Keratinocyte (primary cell): ENCODE measurements at regions not wholly inside any gene's neighbourhood (a gene's known extent, or its start where the extent isn't known, plus 50 kb on each side); places are given as distances from the start of the nearest gene placed in this dataset.

Experiments
- DNase-seq: peaks from one replicate; pipeline ENCODE4 v3.0.0-alpha.2; 2011; ENCODE audit warnings: low read depth, missing footprints, low spot score
- FAIRE-seq: peaks from 2 replicates; lab custom pipeline; 2011; peaks lifted over from hg19 to GRCh38; lab: Jason Lieb, UNC
- H2AFZ ChIP-seq: 2 replicates; pipeline ENCODE4 v1.6.0; 2012; ENCODE audit warnings: low read length, control low read depth, inconsistent platforms; ENCODE audit not compliant: control insufficient read depth
- H3K27ac ChIP-seq: 2 replicates; pipeline ENCODE4 v1.5.1; 2011; ENCODE audit warnings: low read length; ENCODE audit not compliant: control insufficient read depth, insufficient read depth
- H3K27me3 ChIP-seq: 3 replicates; pipeline ENCODE4 v1.6.0; 2011; ENCODE audit warnings: low read length; ENCODE audit not compliant: control insufficient read depth, insufficient read depth; ENCODE audit errors: extremely low read depth
- H3K36me3 ChIP-seq, 2 experiments: 2 replicates in 1 of 2; 3 replicates in 1 of 2; pipeline ENCODE4 v1.5.1; 2011; ENCODE audit warnings: low read length in 2 of 2, mild to moderate bottlenecking in 1 of 2; ENCODE audit not compliant: control insufficient read depth in 2 of 2, insufficient read depth in 2 of 2; ENCODE audit errors: extremely low read depth in 1 of 2
- H3K4me1 ChIP-seq: 3 replicates; pipeline ENCODE4 v1.5.1; 2011; ENCODE audit warnings: low read length; ENCODE audit not compliant: control insufficient read depth, insufficient read depth; ENCODE audit errors: extremely low read depth
- H3K4me2 ChIP-seq: 3 replicates; pipeline ENCODE4 v1.6.0; 2011; ENCODE audit warnings: low read depth, low read length; ENCODE audit not compliant: control insufficient read depth, insufficient read depth; ENCODE audit errors: extremely low read depth
- H3K4me3 ChIP-seq, 3 experiments: fragments of 200-600 bp in 1 of 3; sonication (generic) in 1 of 3; 2 replicates in 2 of 3; 3 replicates in 1 of 3; pipeline ENCODE4 v1.5.1; 2011 to 2016; ENCODE audit warnings: low read length in 3 of 3, mild to moderate bottlenecking in 3 of 3, control low read depth in 2 of 3, inconsistent platforms in 1 of 3, low read depth in 1 of 3, mixed read lengths in 1 of 3, mixed run types in 1 of 3, moderate library complexity in 1 of 3; ENCODE audit not compliant: control insufficient read depth in 2 of 3, insufficient read depth in 2 of 3; ENCODE audit errors: extremely low read depth in 1 of 3
- H3K79me2 ChIP-seq: 2 replicates; pipeline ENCODE4 v1.6.0; 2012; ENCODE audit warnings: low read length; ENCODE audit not compliant: control insufficient read depth, insufficient read depth
- H3K9ac ChIP-seq: 3 replicates; pipeline ENCODE4 v1.6.0; 2011; ENCODE audit warnings: low read length; ENCODE audit not compliant: control insufficient read depth, insufficient read depth; ENCODE audit errors: extremely low read depth
- H3K9me1 ChIP-seq: 3 replicates; pipeline ENCODE4 v1.6.0; 2011; ENCODE audit warnings: low read length; ENCODE audit not compliant: control insufficient read depth, insufficient read depth; ENCODE audit errors: extremely low read depth
- H3K9me3 ChIP-seq: 2 replicates; pipeline ENCODE4 v1.5.1; 2012; ENCODE audit warnings: low read depth, low read length; ENCODE audit not compliant: control insufficient read depth
- H4K20me1 ChIP-seq: 3 replicates; pipeline ENCODE4 v1.6.0; 2011; ENCODE audit warnings: low read length; ENCODE audit not compliant: control insufficient read depth, insufficient read depth; ENCODE audit errors: extremely low read depth
- CTCF ChIP-seq, 3 experiments: IDR thresholded peaks in 1 of 3; conservative IDR thresholded peaks in 1 of 3; optimal IDR thresholded peaks in 1 of 3; 2 replicates in 2 of 3; 3 replicates in 1 of 3; pipeline versions ENCODE3 to v1.5.1; 2011; ENCODE audit warnings: low read length in 3 of 3, mild to moderate bottlenecking in 3 of 3, moderate library complexity in 2 of 3, control low read depth in 1 of 3, inconsistent platforms in 1 of 3; ENCODE audit not compliant: insufficient read depth in 2 of 3; ENCODE audit errors: extremely low read depth in 1 of 3
- EZH2 ChIP-seq: IDR thresholded peaks from one replicate; pipeline ENCODE4 v1.6.1; 2012; ENCODE audit warnings: inconsistent platforms, mild to moderate bottlenecking, low read length, moderate library complexity
- dilution Hi-C: fragments of 300-500 bp; cut with MboI; formaldehyde crosslinking; loops from one replicate; pipeline ENCODE4 v1.7.0; 2020; ENCODE audit warnings: low sequenced_read_pairs; ENCODE audit not compliant: extremely low pct_ligation_motif_present

GRCh38 chr2:144230033-144230432 is 289.9 kb downstream of the ZEB2 start:
- TF ChIP-seq CTCF (optimal IDR thresholded peaks at IDR 0.05 in 1 of 3, IDR thresholded peaks at IDR 0.05 in 1 of 3, conservative IDR thresholded peaks at IDR 0.05 in 1 of 3; ENCODE audit: extremely low read depth in 1 of 3, insufficient read depth in 2 of 3, low read length in 3 of 3) (no peak), EZH2 (no peak)
- no peak for FAIRE-seq
- H4K20me1 ChIP-seq = no peaks in the 10 kb centered on the region
- peak overlapping the region; percentile 42 for H3K27ac ChIP-seq
- no peaks in the 10 kb centered on the region for H3K27me3 ChIP-seq
- H3K9ac ChIP-seq = no peak overlapping the region
- no peak for DNase-seq
- no peaks in the 10 kb centered on the region for H3K36me3 ChIP-seq
- no peak overlapping the region for H2AFZ ChIP-seq
- no peak overlapping the region for H3K4me2 ChIP-seq
- H3K9me3 ChIP-seq = no peaks in the 10 kb centered on the region
- dilution Hi-C loops = no loop called here
- no peaks in the 10 kb centered on the region for H3K4me1 ChIP-seq
- no peaks in the 10 kb centered on the region for H3K79me2 ChIP-seq
- no peak overlapping the region for H3K4me3 ChIP-seq
- H3K9me1 ChIP-seq = no peaks in the 10 kb centered on the region

GRCh38 chr2:144229296-144229695 is 290.6 kb downstream of the ZEB2 start:
- H3K4me1 ChIP-seq = no peaks in the 10 kb centered on the region

More at GRCh38 chr2:144229296-144229695, 290.6 kb downstream of the ZEB2 start:
- Histone ChIP-seq H3K27me3 (no peaks in the 10 kb centered on the region), H3K27ac (no peak overlapping the region), H2AFZ (no peak overlapping the region), H3K4me3 (no peak overlapping the region), H3K36me3 (no peaks in the 10 kb centered on the region), H3K9ac (no peak overlapping the region), H3K79me2 (no peaks in the 10 kb centered on the region), H3K9me3 (no peaks in the 10 kb centered on the region), H3K9me1 (no peaks in the 10 kb centered on the region), H4K20me1 (no peaks in the 10 kb centered on the region), H3K4me2 (no peak overlapping the region)
- DNase-seq (no peak), FAIRE-seq (no peak)
- TF ChIP-seq EZH2 = no peak
- no peak for TF ChIP-seq CTCF (optimal IDR thresholded peaks at IDR 0.05 in 1 of 3, IDR thresholded peaks at IDR 0.05 in 1 of 3, conservative IDR thresholded peaks at IDR 0.05 in 1 of 3; ENCODE audit: extremely low read depth in 1 of 3, insufficient read depth in 2 of 3, low read length in 3 of 3)
- dilution Hi-C loops = no loop called here
